ENCODE measurements at regions not wholly inside any gene's neighbourhood (a gene's known extent, or its start where the extent isn't known, plus 50 kb on each side); places are given as distances from the start of the nearest gene placed in this dataset.

DNA sequence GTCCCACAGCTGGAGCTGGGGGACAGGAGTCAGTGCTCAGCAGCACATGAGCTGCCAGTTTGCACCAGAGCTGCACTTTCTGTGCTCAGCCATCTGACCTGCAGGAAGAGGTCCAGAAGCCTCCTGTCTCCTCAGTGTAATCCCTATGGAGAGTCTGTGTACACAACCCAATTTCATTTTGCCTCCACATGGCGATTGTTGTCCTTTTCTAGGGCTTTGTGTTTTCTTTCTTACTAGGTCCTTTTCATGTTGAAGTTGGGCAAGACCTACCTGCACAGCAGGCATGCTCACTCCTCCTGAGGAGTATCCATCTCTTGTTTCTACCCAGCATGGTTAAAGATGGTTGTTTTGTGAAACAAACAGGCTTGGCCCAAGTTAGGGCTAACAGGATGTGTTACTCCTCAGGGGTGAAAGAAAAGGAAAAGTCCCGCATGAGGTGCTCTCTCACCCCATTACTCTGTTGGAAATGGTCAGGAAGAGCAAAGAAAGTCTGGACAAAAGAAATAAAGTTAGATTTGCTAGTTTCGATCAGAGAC is 273.0 kb downstream of the TMEM167A start:
- H3K9me3 ChIP-seq (ENCODE audit: control insufficient read depth, insufficient read depth, low read length) = no peaks in the 10 kb centered on the region

GRCh38 chr5:82802954-82803353 is 274.2 kb downstream of the TMEM167A start:
- no peaks in the 10 kb centered on the region for H3K27me3 ChIP-seq (ENCODE audit: control insufficient read depth, insufficient read depth, low read length)
- H3K4me1 ChIP-seq (ENCODE audit: control insufficient read depth, insufficient read depth, low read length) = no peaks in the 10 kb centered on the region
- no peak overlapping the region for H3K27ac ChIP-seq (ENCODE audit: low read depth, low read length)
- H3K9me3 ChIP-seq (ENCODE audit: control insufficient read depth, insufficient read depth, low read length) = no peaks in the 10 kb centered on the region
- no peak overlapping the region for H3K4me3 ChIP-seq (ENCODE audit: low read depth, low read length)
- no peak overlapping the region for H3K9ac ChIP-seq (ENCODE audit: low read depth, low read length)
- no peaks in the 10 kb centered on the region for H3K36me3 ChIP-seq (ENCODE audit: control insufficient read depth, insufficient read depth, low read length)

More for the DNA sequence above, 273.0 kb downstream of the TMEM167A start:
- H3K9ac ChIP-seq (ENCODE audit: low read depth, low read length) = no peak overlapping the region
- no peak overlapping the region for H3K4me3 ChIP-seq (ENCODE audit: low read depth, low read length)
- H3K27ac ChIP-seq (ENCODE audit: low read depth, low read length) = no peak overlapping the region
- H3K27me3 ChIP-seq (ENCODE audit: control insufficient read depth, insufficient read depth, low read length) = no peaks in the 10 kb centered on the region
- H3K36me3 ChIP-seq (ENCODE audit: control insufficient read depth, insufficient read depth, low read length) = no peaks in the 10 kb centered on the region
- H3K4me1 ChIP-seq (ENCODE audit: control insufficient read depth, insufficient read depth, low read length) = no peaks in the 10 kb centered on the region; the same call in 1 of the 2 replicates

GRCh38 chr5:82800826-82801225 is 276.4 kb downstream of the TMEM167A start:
- H3K4me3 ChIP-seq (ENCODE audit: low read depth, low read length) = no peak overlapping the region
- no peak overlapping the region for H3K9ac ChIP-seq (ENCODE audit: low read depth, low read length)
- no peaks in the 10 kb centered on the region for H3K36me3 ChIP-seq (ENCODE audit: control insufficient read depth, insufficient read depth, low read length)
- no peak overlapping the region for H3K27ac ChIP-seq (ENCODE audit: low read depth, low read length)
- H3K4me1 ChIP-seq (ENCODE audit: control insufficient read depth, insufficient read depth, low read length) = peaks cover 12% of the 10 kb centered on the region
- no peaks in the 10 kb centered on the region for H3K27me3 ChIP-seq (ENCODE audit: control insufficient read depth, insufficient read depth, low read length)
- no peaks in the 10 kb centered on the region for H3K9me3 ChIP-seq (ENCODE audit: control insufficient read depth, insufficient read depth, low read length)

- Histone ChIP-seq H3K36me3 (ENCODE audit: control insufficient read depth, insufficient read depth, low read length) (no peaks in the 10 kb centered on the region), H3K9ac (ENCODE audit: low read depth, low read length) (no peak overlapping the region; the same call in 1 of the 2 replicates), H3K4me3 (ENCODE audit: low read depth, low read length) (no peak overlapping the region), H3K4me1 (ENCODE audit: control insufficient read depth, insufficient read depth, low read length) (peaks cover 18% of the 10 kb centered on the region), H3K9me3 (ENCODE audit: control insufficient read depth, insufficient read depth, low read length) (no peaks in the 10 kb centered on the region), H3K27ac (ENCODE audit: low read depth, low read length) (no peak overlapping the region), H3K27me3 (ENCODE audit: control insufficient read depth, insufficient read depth, low read length) (no peaks in the 10 kb centered on the region)
These were observed 277.7 kb downstream of the TMEM167A start for GRCh38 chr5:82799361-82800077.

GRCh38 chr5:82798676-82799075 is 278.5 kb downstream of the TMEM167A start:
- H3K27me3 ChIP-seq (ENCODE audit: control insufficient read depth, insufficient read depth, low read length) = no peaks in the 10 kb centered on the region
- no peaks in the 10 kb centered on the region for H3K36me3 ChIP-seq (ENCODE audit: control insufficient read depth, insufficient read depth, low read length)
- no peak overlapping the region for H3K9ac ChIP-seq (ENCODE audit: low read depth, low read length)
- no peak overlapping the region for H3K27ac ChIP-seq (ENCODE audit: low read depth, low read length)
- no peaks in the 10 kb centered on the region for H3K9me3 ChIP-seq (ENCODE audit: control insufficient read depth, insufficient read depth, low read length)
- H3K4me3 ChIP-seq (ENCODE audit: low read depth, low read length) = no peak overlapping the region
- H3K4me1 ChIP-seq (ENCODE audit: control insufficient read depth, insufficient read depth, low read length) = peaks cover 24% of the 10 kb centered on the region

- Histone ChIP-seq H3K4me1 (ENCODE audit: control insufficient read depth, insufficient read depth, low read length) (peaks cover 24% of the 10 kb centered on the region), H3K27me3 (ENCODE audit: control insufficient read depth, insufficient read depth, low read length) (no peaks in the 10 kb centered on the region), H3K27ac (ENCODE audit: low read depth, low read length) (peak overlapping the region; percentile 44), H3K4me3 (ENCODE audit: low read depth, low read length) (no peak overlapping the region), H3K36me3 (ENCODE audit: control insufficient read depth, insufficient read depth, low read length) (no peaks in the 10 kb centered on the region), H3K9ac (ENCODE audit: low read depth, low read length) (no peak overlapping the region), H3K9me3 (ENCODE audit: control insufficient read depth, insufficient read depth, low read length) (no peaks in the 10 kb centered on the region)
These were observed 280.4 kb downstream of the TMEM167A start for GRCh38 chr5:82796643-82797416.

- peaks cover 24% of the 10 kb centered on the region for H3K4me1 ChIP-seq (ENCODE audit: control insufficient read depth, insufficient read depth, low read length)
- no peaks in the 10 kb centered on the region for H3K27me3 ChIP-seq (ENCODE audit: control insufficient read depth, insufficient read depth, low read length)
- no peak overlapping the region for H3K4me3 ChIP-seq (ENCODE audit: low read depth, low read length)
- H3K27ac ChIP-seq (ENCODE audit: low read depth, low read length) = no peak overlapping the region
- no peak overlapping the region for H3K9ac ChIP-seq (ENCODE audit: low read depth, low read length)
- no peaks in the 10 kb centered on the region for H3K9me3 ChIP-seq (ENCODE audit: control insufficient read depth, insufficient read depth, low read length)
- no peaks in the 10 kb centered on the region for H3K36me3 ChIP-seq (ENCODE audit: control insufficient read depth, insufficient read depth, low read length)
These were observed 282.3 kb downstream of the TMEM167A start for GRCh38 chr5:82794876-82795275.

DNA sequence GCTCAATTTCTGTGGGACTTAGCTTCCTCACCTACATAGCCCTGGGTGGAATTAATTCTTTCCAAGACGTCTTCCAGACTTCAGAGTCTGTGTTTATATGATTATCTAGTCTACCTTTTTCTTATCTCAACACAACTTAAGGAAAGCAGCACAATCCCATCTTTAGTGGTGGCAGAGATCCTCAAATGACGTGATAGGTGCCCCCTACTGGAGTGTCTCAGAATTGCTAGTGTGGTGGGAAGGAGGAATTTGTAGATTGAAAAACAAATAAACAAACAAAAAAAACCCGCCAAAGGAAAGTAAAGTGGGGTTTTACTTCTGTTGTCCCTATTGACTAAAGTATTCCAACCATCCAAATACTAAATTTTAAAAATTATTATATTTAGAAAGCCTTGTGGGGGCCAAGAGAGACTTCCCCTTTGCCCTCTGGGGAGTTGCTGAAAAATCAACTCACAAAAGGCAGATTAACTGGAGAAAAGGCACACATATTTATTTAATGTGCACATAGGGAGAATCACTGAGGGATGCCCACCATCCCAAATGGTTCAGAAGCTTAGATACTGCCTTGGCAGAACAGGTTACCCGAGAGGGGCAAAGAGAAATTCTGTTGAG is 283.3 kb downstream of the TMEM167A start:
- Histone ChIP-seq H3K27ac (ENCODE audit: low read depth, low read length) (no peak overlapping the region), H3K4me1 (ENCODE audit: control insufficient read depth, insufficient read depth, low read length) (peaks cover 29% of the 10 kb centered on the region), H3K4me3 (ENCODE audit: low read depth, low read length) (no peak overlapping the region), H3K9me3 (ENCODE audit: control insufficient read depth, insufficient read depth, low read length) (no peaks in the 10 kb centered on the region), H3K27me3 (ENCODE audit: control insufficient read depth, insufficient read depth, low read length) (no peaks in the 10 kb centered on the region), H3K9ac (ENCODE audit: low read depth, low read length) (no peak overlapping the region), H3K36me3 (ENCODE audit: control insufficient read depth, insufficient read depth, low read length) (no peaks in the 10 kb centered on the region)

- Histone ChIP-seq H3K27ac (ENCODE audit: low read depth, low read length) (no peak overlapping the region), H3K9me3 (ENCODE audit: control insufficient read depth, insufficient read depth, low read length) (no peaks in the 10 kb centered on the region), H3K9ac (ENCODE audit: low read depth, low read length) (no peak overlapping the region), H3K27me3 (ENCODE audit: control insufficient read depth, insufficient read depth, low read length) (no peaks in the 10 kb centered on the region), H3K4me3 (ENCODE audit: low read depth, low read length) (no peak overlapping the region), H3K36me3 (ENCODE audit: control insufficient read depth, insufficient read depth, low read length) (no peaks in the 10 kb centered on the region), H3K4me1 (ENCODE audit: control insufficient read depth, insufficient read depth, low read length) (peaks cover 26% of the 10 kb centered on the region)
These were observed 285.1 kb downstream of the TMEM167A start for GRCh38 chr5:82792096-82792495.

DNA sequence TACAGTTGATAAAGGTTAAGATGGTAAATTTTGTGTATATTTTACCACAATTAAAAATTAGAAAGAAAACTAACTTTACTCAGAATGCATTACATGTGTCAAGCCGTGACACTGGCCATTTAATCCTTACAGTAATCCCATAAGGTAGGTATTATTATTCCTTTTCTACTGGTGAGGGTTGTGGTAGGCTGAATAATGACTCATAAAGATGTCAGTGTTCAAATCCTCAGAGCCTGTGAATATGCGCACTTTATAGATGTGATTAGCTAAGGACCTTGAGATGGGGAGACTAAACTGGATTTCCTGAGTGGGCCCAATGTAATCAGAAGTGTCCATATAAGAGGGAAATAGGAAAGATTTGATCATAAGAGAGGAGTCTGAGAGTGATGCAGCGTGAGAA is 288.1 kb downstream of the TMEM167A start:
- Histone ChIP-seq H3K27ac (ENCODE audit: low read depth, low read length) (no peak overlapping the region), H3K4me3 (ENCODE audit: low read depth, low read length) (no peak overlapping the region), H3K36me3 (ENCODE audit: control insufficient read depth, insufficient read depth, low read length) (no peaks in the 10 kb centered on the region), H3K9me3 (ENCODE audit: control insufficient read depth, insufficient read depth, low read length) (no peaks in the 10 kb centered on the region), H3K4me1 (ENCODE audit: control insufficient read depth, insufficient read depth, low read length) (peaks cover 8% of the 10 kb centered on the region), H3K27me3 (ENCODE audit: control insufficient read depth, insufficient read depth, low read length) (no peaks in the 10 kb centered on the region), H3K9ac (ENCODE audit: low read depth, low read length) (no peak overlapping the region)

DNA sequence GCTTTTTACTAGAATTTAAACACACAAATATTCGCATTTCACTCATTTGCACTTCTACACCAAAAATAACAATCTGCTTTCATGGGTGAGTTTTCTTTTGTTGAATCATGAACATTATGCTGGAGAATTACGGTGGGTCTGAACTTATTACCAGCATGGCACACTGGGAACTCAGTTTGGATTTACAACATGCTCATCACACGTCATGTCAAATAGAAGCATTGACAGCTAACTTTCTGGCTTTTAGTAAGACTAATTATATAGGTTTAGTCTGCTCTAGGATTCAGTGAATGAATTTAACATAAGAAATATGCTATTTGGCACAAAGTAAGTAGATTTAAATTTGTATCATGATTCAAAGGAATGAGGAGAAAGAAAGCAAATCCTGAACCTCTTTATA is 290.4 kb downstream of the TMEM167A start:
- Histone ChIP-seq H3K4me1 (ENCODE audit: control insufficient read depth, insufficient read depth, low read length) (peaks cover 6% of the 10 kb centered on the region; the same call in 1 of the 2 replicates), H3K4me3 (ENCODE audit: low read depth, low read length) (no peak overlapping the region), H3K9me3 (ENCODE audit: control insufficient read depth, insufficient read depth, low read length) (no peaks in the 10 kb centered on the region), H3K9ac (ENCODE audit: low read depth, low read length) (no peak overlapping the region), H3K27me3 (ENCODE audit: control insufficient read depth, insufficient read depth, low read length) (no peaks in the 10 kb centered on the region), H3K36me3 (ENCODE audit: control insufficient read depth, insufficient read depth, low read length) (no peaks in the 10 kb centered on the region), H3K27ac (ENCODE audit: low read depth, low read length) (no peak overlapping the region)
